Endothelial cell of umbilical vein (primary cell): ENCODE measurements at regions not wholly inside any gene's neighbourhood (a gene's known extent, or its start where the extent isn't known, plus 50 kb on each side); places are given as distances from the start of the nearest gene placed in this dataset.

Source experiments
- BruUV-seq: library from RNA; stranded (reverse); fragments of 400-500 nt; replicated peaks from 2 replicates; lab custom pipeline; 2021; lab: Mats Ljungman, UMichigan
- CTCF ChIA-PET: fragments of 300-600, 350-600 bp; sonication (Branson Sonifier 250); formaldehyde crosslinking; loops from one replicate; lab custom pipeline; 2021; ENCODE audit warnings: antibody characterized with exemption, inconsistent platforms; lab: Charles Lee
- POLR2A ChIA-PET: fragments of 300-600, 350-600 bp; sonication (Branson Sonifier 250); formaldehyde crosslinking; loops from one replicate; lab custom pipeline; 2021; ENCODE audit warnings: antibody characterized with exemption, inconsistent platforms; lab: Charles Lee
- DNase-seq: peaks from one replicate; pipeline ENCODE4 v3.0.0-alpha.2; 2011; ENCODE audit warnings: low read depth, low spot score
- FAIRE-seq: peaks from 2 replicates; lab custom pipeline; 2011; peaks lifted over from hg19 to GRCh38; lab: Jason Lieb, UNC
- H2AFZ ChIP-seq: 2 replicates; pipeline ENCODE4 v1.6.0; 2012; ENCODE audit warnings: low read depth, low read length, control low read depth, inconsistent platforms
- H3K27ac ChIP-seq: 2 replicates; pipeline ENCODE4 v1.5.1; 2011; ENCODE audit warnings: low read depth, mild to moderate bottlenecking, control low read depth, low read length, moderate library complexity; ENCODE audit not compliant: insufficient read depth
- H3K27me3 ChIP-seq, 2 experiments: 2 replicates each; pipeline versions ENCODE4 v1.6.0 to v1.6.1; 2011; ENCODE audit warnings: low read length in 2 of 2, mixed read lengths in 1 of 2; ENCODE audit not compliant: control insufficient read depth in 2 of 2, insufficient read depth in 2 of 2
- H3K36me3 ChIP-seq, 2 experiments: 2 replicates in 1 of 2; 3 replicates in 1 of 2; pipeline ENCODE4 v1.5.1; 2011; ENCODE audit warnings: low read length in 2 of 2, mild to moderate bottlenecking in 1 of 2, moderate library complexity in 1 of 2; ENCODE audit not compliant: control insufficient read depth in 2 of 2, insufficient read depth in 2 of 2; ENCODE audit errors: extremely low read depth in 1 of 2
- H3K4me1 ChIP-seq: 3 replicates; pipeline ENCODE4 v1.5.1; 2011; ENCODE audit warnings: mild to moderate bottlenecking, low read length; ENCODE audit not compliant: control insufficient read depth, insufficient read depth; ENCODE audit errors: extremely low read depth
- H3K4me2 ChIP-seq: 2 replicates; pipeline ENCODE4 v1.6.1; 2011; ENCODE audit warnings: low read length, control low read depth, mixed read lengths; ENCODE audit not compliant: insufficient read depth
- H3K4me3 ChIP-seq, 3 experiments: fragments of 200-600 bp in 1 of 3; sonication (generic), shearing (Covaris generic) in 1 of 3; replicated peaks in 1 of 3; 2 replicates each; pipeline ENCODE4 v1.5.1; 2011 to 2016; ENCODE audit warnings: control low read depth in 3 of 3, low read length in 3 of 3, mild to moderate bottlenecking in 2 of 3, inconsistent platforms in 1 of 3, low read depth in 1 of 3, moderate library complexity in 1 of 3; ENCODE audit not compliant: insufficient read depth in 1 of 3
- H3K79me2 ChIP-seq: 2 replicates; pipeline ENCODE4 v1.6.0; 2012; ENCODE audit warnings: low read length, inconsistent platforms; ENCODE audit not compliant: control insufficient read depth, insufficient read depth
- H3K9ac ChIP-seq: replicated peaks from 2 replicates; pipeline ENCODE3; 2011; ENCODE audit warnings: low read length, control low read depth; ENCODE audit not compliant: insufficient read depth; ENCODE audit errors: extremely low read depth
- H3K9me1 ChIP-seq: replicated peaks from 3 replicates; pipeline ENCODE4 v1.6.0; 2011; ENCODE audit warnings: mild to moderate bottlenecking, low read length; ENCODE audit not compliant: control insufficient read depth, insufficient read depth; ENCODE audit errors: extremely low read depth
- H3K9me3 ChIP-seq: replicated peaks from 2 replicates; pipeline ENCODE4 v1.5.1; 2012; ENCODE audit warnings: low read length, inconsistent platforms; ENCODE audit not compliant: control insufficient read depth, insufficient read depth
- H4K20me1 ChIP-seq: replicated peaks from 2 replicates; pipeline ENCODE3; 2011; ENCODE audit warnings: mild to moderate bottlenecking, low read length; ENCODE audit not compliant: control insufficient read depth, insufficient read depth; ENCODE audit errors: extremely low read depth
- EZH2 ChIP-seq: IDR thresholded peaks from 2 replicates; pipeline ENCODE4 v1.6.1; 2012; ENCODE audit warnings: borderline replicate concordance, low read depth, mild to moderate bottlenecking, moderate library complexity, low read length, inconsistent platforms; ENCODE audit not compliant: severe bottlenecking
- FOS ChIP-seq: IDR thresholded peaks from 2 replicates; pipeline ENCODE4 v1.6.1; 2011; ENCODE audit warnings: mild to moderate bottlenecking, low read length, moderate library complexity, borderline replicate concordance; ENCODE audit not compliant: insufficient read depth
- GATA2 ChIP-seq: IDR thresholded peaks from 2 replicates; pipeline ENCODE4 v1.7.0; 2011; ENCODE audit warnings: low read depth, mild to moderate bottlenecking, moderate library complexity, mixed read lengths, low read length; ENCODE audit not compliant: insufficient read length, insufficient read depth
- JUN ChIP-seq: IDR thresholded peaks from 2 replicates; pipeline ENCODE4 v1.6.1; 2011; ENCODE audit warnings: borderline replicate concordance, low read depth; ENCODE audit not compliant: insufficient read length, insufficient read depth
- MYC ChIP-seq: IDR thresholded peaks from one replicate; pipeline ENCODE4 v1.6.1; 2011; ENCODE audit warnings: mild to moderate bottlenecking, low read depth, low read length
- POLR2A ChIP-seq: IDR thresholded peaks from 2 replicates; pipeline ENCODE4 v1.6.1; 2012; ENCODE audit warnings: low read depth, mild to moderate bottlenecking, control low read depth, low read length
- POLR2AphosphoS5 ChIP-seq: IDR thresholded peaks from 2 replicates; pipeline ENCODE4 v1.6.1; 2012; ENCODE audit warnings: low read depth, mild to moderate bottlenecking, control low read depth, low read length, moderate library complexity; ENCODE audit not compliant: insufficient read depth
- dilution Hi-C: fragments of 300-500 bp; cut with MboI; formaldehyde crosslinking; loops from one replicate; pipeline ENCODE4 v1.15.0; 2019; ENCODE audit warnings: low sequenced_read_pairs; ENCODE audit not compliant: extremely low pct_ligation_motif_present
- intact Hi-C: fragments of 100-400 bp; cut with micrococcal nuclease; formaldehyde crosslinking; loops from one replicate; pipeline ENCODE4 v1.10.0; 2022
- TF ChIP-seq, protein P1 (sequence below), 2 donors: IDR thresholded peaks; 1 replicate in 1 of 2; 2 replicates in 1 of 2; pipeline ENCODE4 v1.5.1; 2011; ENCODE audit warnings: low read length in 2 of 2, mild to moderate bottlenecking in 2 of 2, moderate library complexity in 2 of 2, control low read depth in 1 of 2, inconsistent platforms in 1 of 2, low read depth in 1 of 2; ENCODE audit not compliant: insufficient read depth in 1 of 2; ENCODE audit errors: extremely low read depth in 1 of 2
- TF ChIP-seq, protein P2 (sequence below): IDR thresholded peaks from 2 replicates; pipeline ENCODE4 v1.6.1; 2011; ENCODE audit not compliant: insufficient read depth, insufficient read length

DNA sequence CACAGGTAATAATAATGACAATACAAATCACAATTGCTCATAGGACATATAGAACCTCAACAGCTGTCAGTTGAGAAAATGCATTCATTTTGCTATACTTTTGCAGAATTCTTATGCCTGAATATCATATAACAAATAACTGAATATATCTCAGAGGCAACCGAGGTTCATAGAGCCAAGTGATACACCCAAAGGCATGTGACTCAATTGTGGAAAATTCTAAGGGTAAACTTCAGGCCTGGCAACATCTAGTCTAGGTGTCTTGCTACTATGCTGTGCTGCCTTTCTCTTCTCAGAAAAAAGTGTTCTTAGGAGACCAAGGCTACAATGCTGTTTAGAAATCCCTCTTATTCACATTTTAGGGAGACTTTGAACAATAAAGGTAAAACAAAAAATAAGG lies 270.7 kb downstream of the BAMBI start:
- DNase-seq (no peak), FAIRE-seq (no peak)
- no TSS peak for BruUV-seq
- no peak overlapping the region for H3K4me2 ChIP-seq
- no peak overlapping the region for H2AFZ ChIP-seq
- ChIA-PET CTCF (interaction anchor here (1.2 to 2.1 kb wide), 2 partner anchors 43 to 271 kb away, joined by 3 to 5 read pairs; partner anchors contain the start of gene BAMBI), POLR2A (no interaction called here)
- H3K4me1 ChIP-seq: no peaks in the 10 kb centered on the region
- intact Hi-C loops: no loop called here
- H3K4me3 ChIP-seq: no peak overlapping the region
- no peaks in the 10 kb centered on the region for H3K79me2 ChIP-seq
- no peak overlapping the region for H3K9ac ChIP-seq
- H3K9me3 ChIP-seq: no peaks in the 10 kb centered on the region
- no peaks in the 10 kb centered on the region for H3K36me3 ChIP-seq
- H3K27ac ChIP-seq: no peak overlapping the region
- TF ChIP-seq, protein P1, sequence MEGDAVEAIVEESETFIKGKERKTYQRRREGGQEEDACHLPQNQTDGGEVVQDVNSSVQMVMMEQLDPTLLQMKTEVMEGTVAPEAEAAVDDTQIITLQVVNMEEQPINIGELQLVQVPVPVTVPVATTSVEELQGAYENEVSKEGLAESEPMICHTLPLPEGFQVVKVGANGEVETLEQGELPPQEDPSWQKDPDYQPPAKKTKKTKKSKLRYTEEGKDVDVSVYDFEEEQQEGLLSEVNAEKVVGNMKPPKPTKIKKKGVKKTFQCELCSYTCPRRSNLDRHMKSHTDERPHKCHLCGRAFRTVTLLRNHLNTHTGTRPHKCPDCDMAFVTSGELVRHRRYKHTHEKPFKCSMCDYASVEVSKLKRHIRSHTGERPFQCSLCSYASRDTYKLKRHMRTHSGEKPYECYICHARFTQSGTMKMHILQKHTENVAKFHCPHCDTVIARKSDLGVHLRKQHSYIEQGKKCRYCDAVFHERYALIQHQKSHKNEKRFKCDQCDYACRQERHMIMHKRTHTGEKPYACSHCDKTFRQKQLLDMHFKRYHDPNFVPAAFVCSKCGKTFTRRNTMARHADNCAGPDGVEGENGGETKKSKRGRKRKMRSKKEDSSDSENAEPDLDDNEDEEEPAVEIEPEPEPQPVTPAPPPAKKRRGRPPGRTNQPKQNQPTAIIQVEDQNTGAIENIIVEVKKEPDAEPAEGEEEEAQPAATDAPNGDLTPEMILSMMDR (IDR thresholded peaks at IDR 0.05; ENCODE audit: extremely low read depth in 1 of 2, insufficient read depth in 1 of 2, low read depth in 1 of 2, low read length in 2 of 2): no peak
- no peak for TF ChIP-seq JUN
- TF ChIP-seq FOS: no peak
- no peak for TF ChIP-seq GATA2
- no peak for TF ChIP-seq POLR2AphosphoS5
- TF ChIP-seq, protein P2, sequence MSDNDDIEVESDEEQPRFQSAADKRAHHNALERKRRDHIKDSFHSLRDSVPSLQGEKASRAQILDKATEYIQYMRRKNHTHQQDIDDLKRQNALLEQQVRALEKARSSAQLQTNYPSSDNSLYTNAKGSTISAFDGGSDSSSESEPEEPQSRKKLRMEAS: no peak
- TF ChIP-seq MYC: no peak
- no peak for TF ChIP-seq POLR2A
- TF ChIP-seq EZH2: no peak
- no peaks in the 10 kb centered on the region for H4K20me1 ChIP-seq
- dilution Hi-C loops: no loop called here
- H3K9me1 ChIP-seq: no peaks in the 10 kb centered on the region
- peaks cover 5 to 11% of the 10 kb centered on the region in 2 experiments for H3K27me3 ChIP-seq
